SU-DHL-6 (cell line): ENCODE measurements at regions not wholly inside any gene's neighbourhood (a gene's known extent, or its start where the extent isn't known, plus 50 kb on each side); places are given as distances from the start of the nearest gene placed in this dataset.
"Not testable (repeated sequence)": the region's sequence is repeated elsewhere in the genome, so short reads cannot be mapped to it uniquely, and the experiment has no call there.

ENCODE experiments used
- H2AFZ ChIP-seq: fragments of 200-600 bp; sonication (generic); 2 replicates; pipeline ENCODE4 v1.6.1; 2014; ENCODE audit warnings: low read depth, mild to moderate bottlenecking, moderate library complexity, mixed read lengths, antibody characterized with exemption, low read length; ENCODE audit not compliant: severe bottlenecking
- H3F3A ChIP-seq: fragments of 200-600 bp; shearing (Covaris generic); 2 replicates; pipeline ENCODE4 v1.6.0; 2016; ENCODE audit warnings: antibody characterized with exemption, mild to moderate bottlenecking; ENCODE audit not compliant: insufficient read depth
- H3K27ac ChIP-seq: fragments of 200-600 bp; sonication (generic); 2 replicates; pipeline ENCODE4 v1.5.1; 2016; ENCODE audit warnings: low read depth, mild to moderate bottlenecking, low read length, moderate library complexity, mixed read lengths
- H3K27me3 ChIP-seq: fragments of 200-600 bp; sonication (generic), shearing (Covaris generic); 2 replicates; pipeline ENCODE4 v1.6.0; 2014; ENCODE audit warnings: mild to moderate bottlenecking, low read length
- H3K36me3 ChIP-seq: fragments of 200-600 bp; sonication (generic); 2 replicates; pipeline ENCODE4 v1.6.1; 2014; ENCODE audit warnings: mild to moderate bottlenecking, low read length, mixed read lengths
- H3K4me2 ChIP-seq: fragments of 300-600, 200-600 bp; shearing (Covaris generic), sonication (generic); 2 replicates; pipeline ENCODE4 v1.6.0; 2014; ENCODE audit warnings: low read length, low read depth, mild to moderate bottlenecking; ENCODE audit not compliant: poor library complexity, severe bottlenecking
- H3K4me3 ChIP-seq: fragments of 200-600 bp; sonication (generic); 2 replicates; pipeline ENCODE4 v1.5.1; 2014; ENCODE audit warnings: antibody characterized with exemption, low read length, mild to moderate bottlenecking, mixed read lengths; ENCODE audit not compliant: insufficient read depth, poor library complexity, severe bottlenecking
- H3K79me2 ChIP-seq: fragments of 200-600 bp; sonication (generic); 2 replicates; pipeline ENCODE4 v1.6.1; 2014; ENCODE audit warnings: mild to moderate bottlenecking, low read length, moderate library complexity; ENCODE audit not compliant: insufficient read depth
- H3K9ac ChIP-seq: fragments of 200-600 bp; sonication (generic); 2 replicates; pipeline ENCODE4 v1.7.0; 2014; ENCODE audit warnings: mild to moderate bottlenecking, low read length
- H3K9me2 ChIP-seq: fragments of 200-600 bp; sonication (generic); replicated peaks from 2 replicates; pipeline ENCODE4 v1.6.1; 2014; ENCODE audit warnings: low read length; ENCODE audit not compliant: insufficient read depth
- H3K9me3 ChIP-seq: fragments of 200-600 bp; sonication (generic); 2 replicates; pipeline ENCODE4 v1.6.1; 2014; ENCODE audit warnings: low read length, mixed read lengths; ENCODE audit not compliant: insufficient read depth
- H4K20me1 ChIP-seq: fragments of 200-600 bp; sonication (generic); 2 replicates; pipeline ENCODE4 v1.6.1; 2014; ENCODE audit warnings: low read depth, mild to moderate bottlenecking, antibody characterized with exemption, low read length, moderate library complexity, mixed read lengths
- CTCF ChIP-seq: fragments of 200-600 bp; sonication (generic); IDR thresholded peaks from one replicate; pipeline ENCODE4 v1.5.1; 2017; ENCODE audit warnings: antibody characterized with exemption, mild to moderate bottlenecking, low read length, moderate library complexity; ENCODE audit not compliant: insufficient read depth, poor library complexity, severe bottlenecking
- EZH2phosphoT487 ChIP-seq: fragments of 200-600 bp; sonication (generic), shearing (Covaris generic); conservative IDR thresholded peaks from 2 replicates; pipeline ENCODE4 v1.6.1; 2018; ENCODE audit warnings: mild to moderate bottlenecking, antibody characterized with exemption, low read length, moderate library complexity, mixed read lengths

- H3K4me2 ChIP-seq: no peak overlapping the region
- H3K27ac ChIP-seq: no peak overlapping the region
- H3K79me2 ChIP-seq: no peaks in the 10 kb centered on the region
- no peaks in the 10 kb centered on the region for H3F3A ChIP-seq
- no peaks in the 10 kb centered on the region for H3K36me3 ChIP-seq
- H3K9ac ChIP-seq: no peak overlapping the region
- H3K9me2 ChIP-seq: no peaks in the 10 kb centered on the region
- H2AFZ ChIP-seq: peak overlapping the region; percentile 51
- H3K27me3 ChIP-seq: no peaks in the 10 kb centered on the region
- TF ChIP-seq EZH2phosphoT487 (no peak), CTCF (no peak)
- peaks cover 12% of the 10 kb centered on the region; the same call in 1 of the 2 replicates for H3K9me3 ChIP-seq
- H4K20me1 ChIP-seq: no peaks in the 10 kb centered on the region
- no peak overlapping the region for H3K4me3 ChIP-seq
Observed at GRCh38 chr1:189121941-189122340, 1355.7 kb downstream of the BRINP3 start.

- no peaks in the 10 kb centered on the region for H3K9me2 ChIP-seq
- no peak for TF ChIP-seq CTCF
- no peak for TF ChIP-seq EZH2phosphoT487
Observed at GRCh38 chr1:189125694-189126093, 1352.0 kb downstream of the BRINP3 start.

GRCh38 chr1:189131576-189131975 lies 1346.1 kb downstream of the BRINP3 start:
- Histone ChIP-seq H3K36me3 (no peaks in the 10 kb centered on the region), H3K9me2 (no peaks in the 10 kb centered on the region), H3K27me3 (no peaks in the 10 kb centered on the region), H3F3A (no peaks in the 10 kb centered on the region), H3K27ac (no peak overlapping the region), H3K9me3 (no peaks in the 10 kb centered on the region), H2AFZ (no peak overlapping the region), H3K4me3 (no peak overlapping the region), H3K79me2 (no peaks in the 10 kb centered on the region), H3K9ac (no peak overlapping the region), H4K20me1 (no peaks in the 10 kb centered on the region), H3K4me2 (no peak overlapping the region)
- TF ChIP-seq EZH2phosphoT487 (no peak), CTCF (no peak)

More at GRCh38 chr1:189125694-189126093, 1352.0 kb downstream of the BRINP3 start:
- Histone ChIP-seq H3K9ac (no peak overlapping the region), H3F3A (no peaks in the 10 kb centered on the region), H3K4me2 (no peak overlapping the region), H3K27ac (no peak overlapping the region), H3K9me3 (peaks cover 12% of the 10 kb centered on the region; the same call in 1 of the 2 replicates), H3K36me3 (no peaks in the 10 kb centered on the region), H4K20me1 (no peaks in the 10 kb centered on the region), H3K79me2 (no peaks in the 10 kb centered on the region), H2AFZ (no peak overlapping the region), H3K4me3 (no peak overlapping the region), H3K27me3 (no peaks in the 10 kb centered on the region)

- H3K27ac ChIP-seq, H3K9me2 ChIP-seq, H3K36me3 ChIP-seq, H3K9me3 ChIP-seq, H3K4me2 ChIP-seq, H2AFZ ChIP-seq, H3F3A ChIP-seq, H3K27me3 ChIP-seq, H3K79me2 ChIP-seq, H3K4me3 ChIP-seq, H4K20me1 ChIP-seq, H3K9ac ChIP-seq: not testable (repeated sequence)
Observed at GRCh38 chr1:189139748-189140147, 1337.9 kb downstream of the BRINP3 start.
